GM13977 (cell line): ENCODE measurements at regions not wholly inside any gene's neighbourhood (a gene's known extent, or its start where the extent isn't known, plus 50 kb on each side); places are given as distances from the start of the nearest gene placed in this dataset.

Experiments used
- DNase-seq: peaks from one replicate; pipeline ENCODE4 v3.0.0; 2012; ENCODE audit warnings: low spot score
- in situ Hi-C: fragments of 300-500 bp; cut with MboI; formaldehyde crosslinking; loops from one replicate; pipeline ENCODE4 v1.12.0; 2022; ENCODE audit warnings: low sequenced_read_pairs, low pct_unique_long_range_greater_than_20kb, mixed read lengths, inconsistent platforms; ENCODE audit not compliant: unreplicated experiment
- TF ChIP-seq, protein P1 (sequence below): IDR thresholded peaks from 2 replicates; pipeline ENCODE4 v1.5.1; 2012; ENCODE audit warnings: mild to moderate bottlenecking, control low read depth; ENCODE audit not compliant: insufficient read depth; ENCODE audit errors: extremely low read depth, missing control alignments

DNA sequence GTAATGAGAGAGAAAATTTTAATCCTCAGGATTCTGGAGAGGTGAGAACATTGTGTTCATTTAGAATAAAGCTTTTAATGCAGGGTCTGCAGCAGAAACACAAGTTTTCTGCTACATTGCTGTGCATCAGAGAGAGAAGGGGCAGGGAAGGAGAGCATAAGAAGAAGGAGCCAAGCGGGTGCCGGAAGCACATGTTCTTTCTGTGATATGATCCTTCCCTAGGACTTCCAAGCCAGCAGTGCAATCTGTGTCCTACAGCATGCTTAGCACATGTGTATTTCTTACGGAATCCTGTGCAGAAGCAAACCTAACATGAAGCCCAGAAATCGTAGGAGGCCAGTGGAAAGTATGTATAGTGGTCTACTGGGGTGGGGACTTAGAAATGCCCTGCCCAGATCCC lies 458.3 kb upstream of the BRINP1 start:
- in situ Hi-C loops: no loop called here
- DNase-seq: no peak
- TF ChIP-seq, protein P1, sequence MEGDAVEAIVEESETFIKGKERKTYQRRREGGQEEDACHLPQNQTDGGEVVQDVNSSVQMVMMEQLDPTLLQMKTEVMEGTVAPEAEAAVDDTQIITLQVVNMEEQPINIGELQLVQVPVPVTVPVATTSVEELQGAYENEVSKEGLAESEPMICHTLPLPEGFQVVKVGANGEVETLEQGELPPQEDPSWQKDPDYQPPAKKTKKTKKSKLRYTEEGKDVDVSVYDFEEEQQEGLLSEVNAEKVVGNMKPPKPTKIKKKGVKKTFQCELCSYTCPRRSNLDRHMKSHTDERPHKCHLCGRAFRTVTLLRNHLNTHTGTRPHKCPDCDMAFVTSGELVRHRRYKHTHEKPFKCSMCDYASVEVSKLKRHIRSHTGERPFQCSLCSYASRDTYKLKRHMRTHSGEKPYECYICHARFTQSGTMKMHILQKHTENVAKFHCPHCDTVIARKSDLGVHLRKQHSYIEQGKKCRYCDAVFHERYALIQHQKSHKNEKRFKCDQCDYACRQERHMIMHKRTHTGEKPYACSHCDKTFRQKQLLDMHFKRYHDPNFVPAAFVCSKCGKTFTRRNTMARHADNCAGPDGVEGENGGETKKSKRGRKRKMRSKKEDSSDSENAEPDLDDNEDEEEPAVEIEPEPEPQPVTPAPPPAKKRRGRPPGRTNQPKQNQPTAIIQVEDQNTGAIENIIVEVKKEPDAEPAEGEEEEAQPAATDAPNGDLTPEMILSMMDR: no peak

DNA sequence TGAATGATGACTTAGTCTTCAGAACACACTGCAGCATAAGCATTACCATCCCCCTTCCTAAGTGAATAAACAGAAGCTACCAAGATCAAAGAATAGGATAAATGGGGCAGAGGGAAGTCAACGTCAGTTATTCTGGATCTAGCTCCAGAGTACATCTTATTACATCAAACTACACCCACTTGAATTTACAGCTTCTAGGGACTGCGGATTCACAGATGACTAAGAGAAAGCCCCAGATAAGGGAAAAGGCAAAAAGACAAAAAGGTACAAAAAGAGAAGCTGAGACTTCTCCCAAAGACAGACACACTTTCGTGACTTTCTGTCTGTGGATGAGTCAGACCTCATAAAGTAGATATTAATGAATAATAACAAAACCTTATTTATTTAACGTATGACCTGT lies 457.9 kb upstream of the BRINP1 start:
- DNase-seq: no peak
- TF ChIP-seq, protein P1: no peak
- in situ Hi-C loops: no loop called here

GRCh38 chr9:119818726-119819435 lies 449.6 kb upstream of the BRINP1 start:
- DNase-seq: no peak
- in situ Hi-C loops: no loop called here
- TF ChIP-seq, protein P1: no peak

DNA sequence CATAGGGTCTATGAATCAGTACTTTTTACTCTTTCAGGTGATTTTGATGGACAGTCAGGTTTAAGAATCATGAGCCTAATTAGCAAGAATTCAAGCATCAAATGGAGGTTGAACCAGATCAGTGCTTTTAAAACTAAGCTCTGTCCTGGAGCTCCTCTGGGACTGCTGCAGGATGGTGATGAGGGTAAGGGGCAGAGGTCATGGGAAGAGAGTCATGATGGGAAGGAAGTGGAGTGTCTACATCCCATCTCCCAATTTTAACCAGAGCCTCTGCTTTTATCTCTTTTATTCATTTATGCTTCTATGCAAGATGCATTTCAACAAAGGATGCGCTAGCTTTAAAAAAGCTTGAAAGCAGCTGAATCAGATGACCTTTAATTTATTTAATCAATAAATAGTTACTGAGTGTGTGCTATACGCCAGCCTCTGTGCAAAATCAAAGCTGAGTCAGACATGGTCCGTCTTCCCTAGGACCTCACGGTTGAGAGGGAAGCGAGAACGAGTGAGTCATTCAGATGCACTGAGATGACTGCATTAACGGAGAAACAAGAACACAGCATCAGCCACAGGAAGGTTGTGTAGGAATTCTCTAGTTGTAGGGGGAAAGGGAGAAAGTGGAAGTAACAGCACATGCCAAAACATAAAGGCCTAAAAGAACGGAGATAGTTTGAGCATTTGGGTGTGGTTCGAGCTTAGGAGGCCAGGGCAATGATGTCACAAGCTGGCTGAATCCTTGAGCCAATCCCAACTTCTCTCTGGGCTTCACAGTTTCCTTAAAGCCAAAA lies 441.6 kb upstream of the BRINP1 start:
- in situ Hi-C loops: no loop called here
- TF ChIP-seq, protein P1: no peak
- DNase-seq: no peak

- TF ChIP-seq, protein P1: no peak
- no peak for DNase-seq
- in situ Hi-C loops: no loop called here
These were observed 434.4 kb upstream of the BRINP1 start for GRCh38 chr9:119803679-119804078.

DNA sequence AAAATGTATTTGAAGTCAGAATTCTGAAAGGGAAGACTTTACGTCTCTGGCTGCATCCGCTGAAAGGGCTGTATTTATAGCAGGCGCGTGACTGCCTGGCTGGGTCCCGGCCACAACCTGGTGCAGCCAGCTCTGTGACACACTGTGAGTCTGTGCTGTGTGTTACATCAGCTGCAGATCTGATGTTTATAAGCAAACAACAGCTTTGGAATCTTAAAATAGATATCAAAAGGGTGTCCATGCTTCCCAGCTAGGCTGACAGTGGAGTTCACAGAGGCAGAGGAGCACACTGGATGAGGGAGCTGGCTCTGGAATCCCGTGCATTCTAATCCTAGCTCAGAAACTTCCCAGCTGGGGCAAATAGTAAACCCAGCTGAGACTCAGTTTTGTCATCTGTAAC lies 433.4 kb upstream of the BRINP1 start:
- TF ChIP-seq, protein P1: no peak
- in situ Hi-C loops: no loop called here
- DNase-seq: no peak
